ENCODE measurements at regions not wholly inside any gene's neighbourhood (a gene's known extent, or its start where the extent isn't known, plus 50 kb on each side); places are given as distances from the start of the nearest gene placed in this dataset.

DNA sequence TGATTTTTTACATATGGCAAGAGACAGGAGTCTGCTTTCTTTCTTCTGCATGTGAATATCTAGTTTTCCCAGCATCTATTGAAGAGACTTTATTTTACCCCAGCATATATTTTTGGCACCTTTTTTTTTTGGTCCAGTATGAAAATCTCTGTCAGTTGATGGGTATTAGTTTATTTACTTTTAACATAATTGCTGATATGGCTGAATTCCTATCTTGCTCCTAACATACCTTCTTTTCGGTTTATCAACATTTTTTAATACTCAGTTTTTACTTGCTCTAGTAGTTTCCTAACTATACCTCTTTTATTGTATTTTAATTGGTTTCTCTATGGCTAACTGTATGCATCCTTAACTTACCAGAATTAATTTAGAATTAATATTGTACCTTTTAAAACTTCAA lies 77.5 kb upstream of the PDE7B start:
- DNase-seq = no peak
- in situ Hi-C loops (cut with MboI; ENCODE audit: low pct_unique_long_range_greater_than_20kb, low sequenced_read_pairs) = no loop called here

DNA sequence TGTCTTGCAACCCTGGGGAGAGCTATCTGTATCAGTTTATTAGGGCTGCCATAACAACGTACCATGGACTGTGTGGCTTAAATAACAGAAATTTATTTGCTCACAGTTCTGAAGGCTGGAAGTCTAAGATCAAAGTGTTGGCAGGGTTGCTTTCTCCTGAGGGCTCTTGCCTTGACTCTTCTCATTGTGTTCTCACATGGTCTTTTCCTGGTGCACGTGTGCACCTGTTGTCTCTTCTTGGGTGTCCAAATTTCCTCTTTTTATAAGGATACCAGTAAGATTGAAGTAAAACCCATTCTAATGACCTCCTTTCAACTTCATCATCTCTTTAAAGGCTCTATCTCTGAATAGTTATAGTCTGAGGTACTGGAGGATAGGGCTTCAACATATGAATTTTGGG lies 72.3 kb upstream of the PDE7B start:
- DNase-seq = no peak
- in situ Hi-C loops (cut with MboI; ENCODE audit: low pct_unique_long_range_greater_than_20kb, low sequenced_read_pairs) = no loop called here

DNA sequence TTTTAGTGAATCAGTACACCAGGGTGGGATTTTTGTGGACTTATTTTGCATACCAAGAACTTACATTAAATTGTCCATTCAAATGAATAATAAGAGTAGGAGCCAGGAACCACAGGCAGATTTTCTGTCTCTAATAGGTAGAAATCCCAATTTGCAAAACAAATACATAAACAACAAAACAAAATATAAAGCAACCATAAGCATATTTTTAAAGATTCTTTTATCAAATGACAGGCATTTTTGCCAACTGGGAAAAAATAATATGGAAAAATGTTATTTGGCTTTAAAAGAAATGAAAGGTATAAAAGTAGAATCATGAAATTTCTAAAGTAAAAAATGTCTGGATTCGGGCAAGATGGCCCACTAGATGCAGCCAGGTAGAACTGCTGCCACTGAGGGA lies 71.2 kb upstream of the PDE7B start:
- in situ Hi-C loops (cut with MboI; ENCODE audit: low pct_unique_long_range_greater_than_20kb, low sequenced_read_pairs) = no loop called here
- no peak for DNase-seq

DNA sequence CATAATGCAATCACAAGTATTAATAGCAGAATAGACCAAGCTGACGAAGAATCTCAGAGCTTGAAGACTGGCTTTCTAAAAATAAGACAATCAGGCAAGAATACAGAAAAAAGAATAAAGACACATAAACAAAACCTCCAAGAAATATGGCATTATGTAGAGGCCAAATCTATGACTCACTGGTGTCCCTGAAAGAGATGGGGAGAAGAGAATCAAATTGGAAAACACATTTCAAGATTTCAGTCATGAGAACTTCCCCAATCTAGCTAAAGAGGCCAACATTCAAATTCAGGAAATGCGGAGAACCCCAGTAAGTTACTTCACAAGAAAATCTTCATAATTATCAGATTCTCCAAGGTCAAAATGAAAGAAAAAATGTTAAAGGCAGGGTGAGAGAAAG lies 69.0 kb upstream of the PDE7B start:
- in situ Hi-C loops (cut with MboI; ENCODE audit: low pct_unique_long_range_greater_than_20kb, low sequenced_read_pairs) = no loop called here
- no peak for DNase-seq

DNA sequence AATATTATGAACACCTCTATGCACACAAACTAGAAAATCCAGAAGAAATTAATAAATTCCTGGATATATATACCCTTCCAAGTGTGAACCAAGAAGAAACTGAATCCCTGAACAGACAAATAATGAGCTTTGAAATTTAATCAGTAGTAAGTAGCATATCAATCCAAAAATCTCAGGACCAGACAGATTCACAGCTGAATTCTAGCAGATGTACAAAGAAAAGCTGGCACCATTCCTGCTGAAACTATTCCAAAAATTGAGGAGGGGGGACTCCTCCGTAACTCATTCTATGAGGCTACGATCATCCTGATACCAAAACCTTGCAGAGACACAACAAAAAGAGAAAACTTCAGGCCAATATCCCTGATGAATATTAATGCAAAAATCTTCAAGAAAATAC lies 67.0 kb upstream of the PDE7B start:
- DNase-seq = no peak
- in situ Hi-C loops (cut with MboI; ENCODE audit: low pct_unique_long_range_greater_than_20kb, low sequenced_read_pairs) = no loop called here

DNA sequence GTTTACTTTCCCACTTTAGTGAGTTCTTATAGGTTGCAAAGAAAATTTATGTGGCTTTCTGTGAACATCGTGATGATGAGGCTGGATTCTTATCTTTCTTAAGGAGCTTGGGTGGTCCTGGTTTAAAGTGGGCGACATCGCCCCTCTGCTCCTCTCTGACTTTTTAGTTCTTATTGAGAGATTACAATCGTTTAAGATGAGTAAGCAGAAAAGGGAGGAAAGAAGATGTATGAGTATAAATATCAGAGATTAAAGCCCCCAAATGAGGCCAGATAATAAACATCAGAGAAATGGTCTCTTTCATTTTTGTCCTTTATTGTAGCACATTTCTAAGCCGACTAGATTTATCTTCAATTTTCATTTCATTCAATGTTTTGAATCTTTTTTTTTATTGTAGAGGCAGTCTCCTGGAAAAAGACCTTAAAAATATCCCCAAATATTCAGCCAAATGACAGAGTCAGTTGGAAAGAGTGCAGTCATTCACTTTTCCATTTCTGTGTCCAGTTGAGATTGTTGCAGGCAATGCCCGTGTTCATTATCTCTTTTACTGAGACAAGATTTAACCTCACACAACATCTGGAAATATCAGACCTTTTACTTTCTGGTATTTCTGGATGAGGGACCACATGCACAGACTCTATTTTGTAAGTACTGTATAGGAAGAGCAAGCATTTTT lies 62.0 kb upstream of the PDE7B start:
- DNase-seq = no peak
- in situ Hi-C loops (cut with MboI; ENCODE audit: low pct_unique_long_range_greater_than_20kb, low sequenced_read_pairs) = no loop called here

DNA sequence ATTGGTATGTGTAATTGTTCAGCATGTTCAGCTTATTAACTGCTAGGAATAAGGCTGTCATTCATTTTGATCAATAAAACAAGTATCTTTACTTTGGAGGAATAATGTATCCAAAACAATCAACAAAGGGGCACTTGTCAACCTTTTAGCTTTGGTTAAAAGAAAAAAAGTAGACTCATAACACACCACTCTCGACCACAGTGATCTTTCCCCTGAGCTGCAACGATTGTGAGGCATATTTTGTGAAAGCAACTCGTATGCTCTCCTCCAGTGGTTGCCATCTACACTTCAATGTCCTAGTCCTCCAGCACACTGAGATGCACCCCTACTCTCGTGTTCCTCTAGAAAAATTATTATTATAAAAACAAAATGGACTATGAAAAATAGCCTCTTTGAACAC lies 60.1 kb upstream of the PDE7B start:
- DNase-seq = no peak
- in situ Hi-C loops (cut with MboI; ENCODE audit: low pct_unique_long_range_greater_than_20kb, low sequenced_read_pairs) = no loop called here

DNA sequence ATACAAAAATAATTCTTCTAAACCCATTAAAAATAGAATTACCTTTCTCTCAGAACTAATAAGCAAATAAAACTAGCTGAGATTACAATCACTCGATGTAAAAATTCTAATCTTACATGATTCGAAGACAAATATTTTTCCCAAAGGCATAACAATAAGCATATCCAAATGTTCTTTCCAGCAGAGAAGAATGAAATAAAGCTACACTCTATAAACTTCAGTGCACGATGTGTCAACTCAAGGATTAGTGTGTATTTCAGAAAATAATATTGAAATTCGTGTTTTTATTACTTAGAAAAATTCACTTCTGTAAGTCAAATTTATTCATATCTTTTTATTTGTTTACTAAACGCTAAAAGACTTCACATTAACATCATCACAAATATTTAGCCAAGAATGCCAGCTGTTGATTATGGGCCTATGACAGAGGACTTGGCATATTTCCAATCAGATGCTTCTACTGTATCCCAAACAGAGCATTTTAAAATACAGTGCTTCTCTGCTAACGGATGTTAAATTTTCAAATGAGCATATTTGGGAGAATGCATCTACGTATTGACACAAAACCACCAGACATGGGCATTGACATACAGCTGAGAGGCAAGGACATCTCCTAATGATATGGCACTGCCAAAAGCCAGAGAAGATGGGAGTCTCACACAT lies 54.7 kb upstream of the PDE7B start:
- in situ Hi-C loops (cut with MboI; ENCODE audit: low pct_unique_long_range_greater_than_20kb, low sequenced_read_pairs) = no loop called here
- no peak for DNase-seq

DNA sequence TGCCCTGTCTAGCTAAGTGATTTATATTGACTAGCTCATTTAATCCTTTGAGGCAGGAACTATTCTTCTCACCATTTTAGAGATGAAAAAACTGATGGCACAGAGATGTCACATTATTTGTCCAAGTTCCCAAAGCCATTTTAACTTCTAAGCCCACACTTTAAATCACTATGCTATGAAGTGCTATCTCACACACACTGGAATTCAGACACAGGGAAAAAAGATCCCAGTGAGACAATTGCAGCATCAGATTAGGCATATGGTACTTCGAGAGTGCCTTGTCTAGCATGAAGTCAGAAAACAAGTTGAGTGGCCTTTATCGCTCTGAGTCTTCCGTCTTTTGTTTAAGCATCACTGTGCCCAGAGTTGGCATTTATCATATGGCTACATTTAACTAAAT lies 54.1 kb upstream of the PDE7B start:
- no peak for DNase-seq
- in situ Hi-C loops (cut with MboI; ENCODE audit: low pct_unique_long_range_greater_than_20kb, low sequenced_read_pairs) = no loop called here

DNA sequence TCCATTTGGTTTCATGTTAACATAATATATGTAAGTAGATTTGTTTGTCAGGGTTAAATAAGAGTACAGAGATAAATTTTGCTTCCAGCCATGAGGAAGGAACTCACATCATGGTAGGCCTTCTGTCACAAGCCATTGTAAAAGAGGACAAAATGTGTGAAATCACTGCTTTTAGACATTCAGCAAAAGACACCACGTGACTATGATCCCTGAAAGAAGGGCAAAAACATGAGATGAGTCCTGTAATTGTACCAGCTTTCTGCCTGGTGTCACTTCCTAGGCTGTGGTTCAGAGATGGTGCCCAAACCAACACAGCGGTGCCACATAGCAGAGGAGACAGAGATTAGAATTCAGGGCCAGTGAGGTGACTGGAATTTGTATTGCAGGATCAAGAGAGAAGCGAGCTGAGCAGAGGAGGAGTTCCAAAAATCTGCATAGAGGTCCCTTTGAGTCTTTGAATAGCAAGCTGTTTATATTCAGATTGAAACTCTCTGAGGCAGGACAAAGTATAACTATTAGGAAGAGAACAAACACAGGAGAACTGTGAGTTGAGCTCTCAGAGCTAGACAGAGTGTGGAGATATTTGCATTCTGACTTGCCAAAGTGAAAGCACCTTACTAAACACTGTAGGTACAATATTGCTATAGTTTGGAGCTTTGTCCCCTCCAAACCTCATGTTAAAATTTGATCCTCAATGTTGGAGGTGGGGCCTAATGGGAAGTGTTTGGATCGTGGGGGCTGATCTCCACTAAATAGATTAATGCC lies 52.6 kb upstream of the PDE7B start:
- no peak for DNase-seq
- in situ Hi-C loops (cut with MboI; ENCODE audit: low pct_unique_long_range_greater_than_20kb, low sequenced_read_pairs) = no loop called here
